PFSK-1 (cell line): ENCODE measurements at regions not wholly inside any gene's neighbourhood (a gene's known extent, or its start where the extent isn't known, plus 50 kb on each side); places are given as distances from the start of the nearest gene placed in this dataset.

ENCODE experiments used
- FOXP2 ChIP-seq: optimal IDR thresholded peaks from 2 replicates; pipeline ENCODE3; 2011; ENCODE audit warnings: borderline replicate concordance, control low read depth, inconsistent platforms; ENCODE audit not compliant: insufficient read depth; ENCODE audit errors: extremely low read length, extremely low read depth
- POLR2AphosphoS5 ChIP-seq: IDR thresholded peaks from 2 replicates; pipeline ENCODE4 v1.6.1; 2012; ENCODE audit warnings: low read depth, mild to moderate bottlenecking, control low read depth, low read length, moderate library complexity
- REST ChIP-seq, 2 experiments: IDR thresholded peaks; 2 replicates each; pipeline versions ENCODE4 v1.6.1 to v1.8.0; 2011 to 2012; ENCODE audit warnings: low read depth in 2 of 2, low read length in 2 of 2, control low read depth in 1 of 2, inconsistent platforms in 1 of 2, mild to moderate bottlenecking in 1 of 2, moderate library complexity in 1 of 2; ENCODE audit not compliant: insufficient read depth in 1 of 2
- SIN3A ChIP-seq: IDR thresholded peaks from 2 replicates; pipeline ENCODE4 v1.6.1; 2012; ENCODE audit warnings: mild to moderate bottlenecking, low read length, moderate library complexity, borderline replicate concordance; ENCODE audit not compliant: insufficient read depth
- TAF1 ChIP-seq: IDR thresholded peaks from 2 replicates; pipeline ENCODE4 v1.6.1; 2012; ENCODE audit warnings: low read length, control low read depth, borderline replicate concordance; ENCODE audit not compliant: insufficient read depth

- no peak for TF ChIP-seq POLR2AphosphoS5
- TF ChIP-seq REST (IDR thresholded peaks at IDR 0.05; ENCODE audit: insufficient read depth in 1 of 2, low read depth in 2 of 2, low read length in 2 of 2): no peak
- TF ChIP-seq TAF1: no peak
- no peak for TF ChIP-seq FOXP2
- TF ChIP-seq SIN3A: no peak
These were observed 814.5 kb upstream of the MIR17HG start for GRCh38 chr13:90532861-90533492.

GRCh38 chr13:90533866-90534265 is 813.6 kb upstream of the MIR17HG start:
- TF ChIP-seq FOXP2 (no peak), TAF1 (no peak), POLR2AphosphoS5 (no peak), REST (IDR thresholded peaks at IDR 0.05; ENCODE audit: insufficient read depth in 1 of 2, low read depth in 2 of 2, low read length in 2 of 2) (no peak), SIN3A (no peak)

GRCh38 chr13:90534617-90535370 is 812.7 kb upstream of the MIR17HG start:
- TF ChIP-seq TAF1: no peak
- no peak for TF ChIP-seq FOXP2
- no peak for TF ChIP-seq SIN3A
- no peak for TF ChIP-seq REST (IDR thresholded peaks at IDR 0.05; ENCODE audit: insufficient read depth in 1 of 2, low read depth in 2 of 2, low read length in 2 of 2)
- TF ChIP-seq POLR2AphosphoS5: no peak

GRCh38 chr13:90535421-90535820 is 812.1 kb upstream of the MIR17HG start:
- TF ChIP-seq POLR2AphosphoS5: no peak

- TF ChIP-seq REST (IDR thresholded peaks at IDR 0.05; ENCODE audit: insufficient read depth in 1 of 2, low read depth in 2 of 2, low read length in 2 of 2) (no peak), POLR2AphosphoS5 (no peak), TAF1 (no peak), SIN3A (no peak), FOXP2 (no peak)
These were observed 809.4 kb upstream of the MIR17HG start for GRCh38 chr13:90538063-90538462.
